ENCODE measurements at regions not wholly inside any gene's neighbourhood (a gene's known extent, or its start where the extent isn't known, plus 50 kb on each side); places are given as distances from the start of the nearest gene placed in this dataset.

DNA sequence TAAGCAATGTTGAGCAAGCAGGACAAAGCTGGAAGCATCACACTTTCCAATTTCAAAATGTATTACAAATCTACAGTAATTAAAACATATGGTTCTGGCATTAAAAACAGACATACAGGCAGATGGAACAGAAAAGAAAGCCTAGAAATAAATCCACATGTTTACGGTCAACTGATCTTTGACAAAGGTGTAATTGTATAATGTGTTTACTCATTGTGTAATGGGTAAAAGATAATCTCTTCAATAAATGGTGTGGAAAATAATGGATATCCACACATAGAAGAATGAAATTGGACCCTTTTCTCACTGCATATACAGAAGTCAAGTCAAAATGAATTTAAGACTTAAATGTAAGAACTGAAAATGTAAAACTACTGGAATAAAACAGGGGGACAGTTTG lies 394.2 kb downstream of the ANKRD50 start:
- no peak overlapping the region for H3K4me3 ChIP-seq (ENCODE audit: low read depth, low read length)
- ChIA-PET POLR2A (no interaction called here), CTCF (no interaction called here)
- no peak for TF ChIP-seq CTCF (IDR thresholded peaks at IDR 0.05; ENCODE audit: insufficient read depth, low read length, missing control alignments)
- no peak for DNase-seq (ENCODE audit: low read depth, low spot score)

GRCh38 chr4:124321364-124321763 lies 391.2 kb downstream of the ANKRD50 start:
- ChIA-PET POLR2A (no interaction called here), CTCF (interaction anchor here (0.9 to 4.3 kb wide), 6 partner anchors 14 to 1222 kb away, joined by 3 to 22 read pairs (median 4); no protein-coding TSS in a partner anchor)
- TF ChIP-seq CTCF (IDR thresholded peaks at IDR 0.05; ENCODE audit: insufficient read depth, low read length, missing control alignments), result no peak
- no peak for DNase-seq (ENCODE audit: low read depth, low spot score)
- H3K4me3 ChIP-seq (ENCODE audit: low read depth, low read length), result no peak overlapping the region

GRCh38 chr4:124322234-124323065 lies 390.1 kb downstream of the ANKRD50 start:
- ChIA-PET CTCF (interaction anchor here (0.7 to 4.3 kb wide), 22 partner anchors 8 to 1345 kb away, joined by 3 to 38 read pairs (median 4); no protein-coding TSS in a partner anchor), POLR2A (no interaction called here)
- H3K4me3 ChIP-seq (ENCODE audit: low read depth, low read length), result no peak overlapping the region
- no peak for TF ChIP-seq CTCF (IDR thresholded peaks at IDR 0.05; ENCODE audit: insufficient read depth, low read length, missing control alignments)
- no peak for DNase-seq (ENCODE audit: low read depth, low spot score)

- ChIA-PET CTCF (no interaction called here), POLR2A (no interaction called here)
- no peak overlapping the region for H3K4me3 ChIP-seq (ENCODE audit: low read depth, low read length)
- no peak for DNase-seq (ENCODE audit: low read depth, low spot score)
- no peak for TF ChIP-seq CTCF (IDR thresholded peaks at IDR 0.05; ENCODE audit: insufficient read depth, low read length, missing control alignments)
Observed at GRCh38 chr4:124325690-124326089, 386.8 kb downstream of the ANKRD50 start.

GRCh38 chr4:124329134-124329533 lies 383.4 kb downstream of the ANKRD50 start:
- POLR2A ChIA-PET, result no interaction called here
- H3K4me3 ChIP-seq (ENCODE audit: low read depth, low read length), result no peak overlapping the region
- TF ChIP-seq CTCF (IDR thresholded peaks at IDR 0.05; ENCODE audit: insufficient read depth, low read length, missing control alignments), result no peak
- CTCF ChIA-PET, result interaction anchor here (1.0 to 8.2 kb wide), 3 partner anchors 15 to 953 kb away, joined by 3 to 126 read pairs (median 109); no protein-coding TSS in a partner anchor
- DNase-seq (ENCODE audit: low read depth, low spot score), result no peak

DNA sequence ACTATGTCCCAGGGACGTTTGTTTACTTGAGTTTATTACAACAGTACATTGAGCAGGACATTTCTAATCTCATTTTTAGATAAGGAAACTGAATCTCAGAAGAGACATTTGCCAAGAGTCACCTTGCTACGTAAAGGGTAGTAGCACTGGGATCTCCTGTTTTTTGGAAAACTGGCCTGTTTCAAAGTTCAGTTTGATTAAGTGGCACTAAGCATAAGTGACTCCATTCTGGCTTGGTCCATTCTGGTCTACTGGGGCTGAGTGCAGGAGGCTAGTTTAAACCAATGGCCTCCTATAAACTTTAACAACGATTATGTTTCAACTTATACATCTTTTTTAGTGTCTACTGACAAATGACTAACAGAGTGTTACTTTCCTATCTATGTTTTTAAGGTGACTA lies 382.5 kb downstream of the ANKRD50 start:
- no peak overlapping the region for H3K4me3 ChIP-seq (ENCODE audit: low read depth, low read length)
- ChIA-PET CTCF (interaction anchor here (7.6 to 8.2 kb wide), 2 partner anchors 915 to 952 kb away, joined by 109 to 126 read pairs; no protein-coding TSS in a partner anchor), POLR2A (no interaction called here)
- DNase-seq (ENCODE audit: low read depth, low spot score), result no peak
- no peak for TF ChIP-seq CTCF (IDR thresholded peaks at IDR 0.05; ENCODE audit: insufficient read depth, low read length, missing control alignments)
